ENCODE measurements at regions not wholly inside any gene's neighbourhood (a gene's known extent, or its start where the extent isn't known, plus 50 kb on each side); places are given as distances from the start of the nearest gene placed in this dataset.
A peak's percentile ranks its signal among the peaks of the same experiment; 100 is the strongest.

DNA sequence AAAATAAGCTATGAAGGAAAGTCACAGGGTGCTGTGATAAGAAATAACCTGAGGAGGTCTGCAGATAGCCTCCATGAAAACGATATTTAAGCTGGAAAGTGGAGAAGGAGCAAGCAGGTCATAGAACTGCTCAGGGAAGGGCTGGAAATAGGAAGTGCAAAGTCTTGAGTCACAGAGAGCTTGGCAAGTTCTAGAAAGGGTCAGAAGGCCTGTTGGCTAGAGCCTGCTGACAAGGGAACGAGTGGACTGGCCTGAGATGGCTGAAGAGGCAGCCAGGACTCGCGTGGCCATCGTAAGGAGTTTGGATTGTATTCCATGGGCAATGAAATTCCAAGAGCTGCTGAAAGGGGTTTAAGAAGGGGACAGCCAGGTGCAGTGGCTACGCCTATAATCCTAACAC lies 64.7 kb upstream of the IL12A start:
- no peak for DNase-seq
- Histone ChIP-seq H3K4me1 (ENCODE audit: control insufficient read depth, insufficient read depth, low read length) (no peaks in the 10 kb centered on the region), H3K36me3 (ENCODE audit: control insufficient read depth, insufficient read depth, low read length) (no peaks in the 10 kb centered on the region), H3K9me3 (replicated peaks; ENCODE audit: control insufficient read depth, low read depth, low read length) (no peaks in the 10 kb centered on the region), H3K4me3 (ENCODE audit: low read length) (no peak overlapping the region), H3K27me3 (ENCODE audit: control insufficient read depth, insufficient read depth, low read length) (no peaks in the 10 kb centered on the region), H3K27ac (ENCODE audit: low read length) (no peak overlapping the region)
- WGBS (ENCODE audit: insufficient coverage) = 78% methylated on average over 5 of the region's 6 CpGs

DNA sequence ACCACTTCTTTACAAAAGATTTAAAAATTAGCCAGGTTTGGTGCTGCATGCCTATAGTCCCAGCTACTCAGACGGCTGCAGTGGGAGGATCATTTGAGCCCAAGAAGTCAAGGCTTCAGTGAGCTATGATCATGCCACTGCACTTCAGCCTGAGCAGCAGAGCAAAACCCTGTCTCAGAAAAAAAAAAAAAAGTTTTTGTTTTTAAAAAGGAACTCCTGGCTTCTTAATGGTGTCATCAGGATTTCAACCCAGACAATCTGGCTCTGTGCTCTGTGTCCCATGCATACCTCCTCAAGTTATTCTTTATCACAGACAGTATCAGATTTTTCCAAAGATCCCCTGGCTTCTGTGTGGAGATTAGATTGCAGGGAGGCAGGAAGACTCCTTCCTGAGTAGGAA lies 64.2 kb upstream of the IL12A start:
- Histone ChIP-seq H3K27ac (ENCODE audit: low read length) (no peak overlapping the region), H3K4me1 (ENCODE audit: control insufficient read depth, insufficient read depth, low read length) (no peaks in the 10 kb centered on the region), H3K36me3 (ENCODE audit: control insufficient read depth, insufficient read depth, low read length) (no peaks in the 10 kb centered on the region), H3K9me3 (replicated peaks; ENCODE audit: control insufficient read depth, low read depth, low read length) (no peaks in the 10 kb centered on the region), H3K27me3 (ENCODE audit: control insufficient read depth, insufficient read depth, low read length) (no peaks in the 10 kb centered on the region), H3K4me3 (ENCODE audit: low read length) (no peak overlapping the region)
- WGBS (ENCODE audit: insufficient coverage) = no CpG with 5 or more reads among the region's 1 CpG
- no peak for DNase-seq

DNA sequence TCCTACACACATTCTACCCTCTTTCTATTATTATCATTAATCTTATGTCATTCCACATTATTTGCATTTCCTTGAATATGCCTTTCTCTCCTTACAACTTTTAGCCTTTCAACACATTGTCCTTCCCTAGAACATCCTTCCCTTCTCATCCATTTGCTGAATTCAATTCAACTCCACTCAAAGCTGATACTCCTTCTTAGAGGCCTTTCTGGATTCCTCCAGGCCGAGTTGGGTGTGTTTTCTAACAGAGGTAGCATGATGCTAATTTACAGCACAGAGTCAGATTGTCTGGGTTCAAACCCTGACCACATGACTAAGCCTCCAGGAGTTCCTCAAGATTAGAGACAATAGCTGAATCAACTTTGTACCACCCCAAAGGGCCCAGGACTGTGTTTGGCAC lies 63.4 kb upstream of the IL12A start:
- WGBS (ENCODE audit: insufficient coverage) = 80% methylated on average over 1 of the region's 1 CpG

DNA sequence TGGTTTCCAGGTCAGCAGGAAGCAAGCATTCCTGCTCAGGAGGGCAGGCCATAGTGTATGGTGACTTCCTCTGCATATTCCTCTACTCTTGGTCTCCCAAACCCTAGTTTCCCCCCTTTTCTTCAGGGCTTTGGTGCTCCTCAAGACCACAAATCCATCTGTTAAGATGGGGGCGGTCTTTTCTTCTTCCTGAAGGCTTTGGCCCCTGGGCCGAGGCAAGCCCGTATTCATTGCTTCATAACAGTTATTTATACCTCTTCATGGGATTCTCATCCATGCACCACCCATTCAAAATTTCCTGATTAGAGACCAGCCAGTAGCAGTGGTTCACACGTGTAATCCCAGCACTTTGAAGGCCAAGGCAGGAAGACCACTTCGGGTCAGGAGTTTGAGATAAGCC lies 62.1 kb upstream of the IL12A start:
- Histone ChIP-seq H3K27ac (ENCODE audit: low read length) (no peak overlapping the region), H3K4me3 (ENCODE audit: low read length) (no peak overlapping the region), H3K9me3 (replicated peaks; ENCODE audit: control insufficient read depth, low read depth, low read length) (no peaks in the 10 kb centered on the region), H3K27me3 (ENCODE audit: control insufficient read depth, insufficient read depth, low read length) (no peaks in the 10 kb centered on the region), H3K4me1 (ENCODE audit: control insufficient read depth, insufficient read depth, low read length) (no peaks in the 10 kb centered on the region), H3K36me3 (ENCODE audit: control insufficient read depth, insufficient read depth, low read length) (no peaks in the 10 kb centered on the region)
- DNase-seq = no peak
- 100% methylated on average over 3 of the region's 5 CpGs for WGBS (ENCODE audit: insufficient coverage)

More for the DNA sequence above, 63.4 kb upstream of the IL12A start:
- no peak for DNase-seq
- Histone ChIP-seq H3K4me1 (ENCODE audit: control insufficient read depth, insufficient read depth, low read length) (no peaks in the 10 kb centered on the region), H3K27ac (ENCODE audit: low read length) (no peak overlapping the region), H3K9me3 (replicated peaks; ENCODE audit: control insufficient read depth, low read depth, low read length) (no peaks in the 10 kb centered on the region), H3K36me3 (ENCODE audit: control insufficient read depth, insufficient read depth, low read length) (no peaks in the 10 kb centered on the region), H3K4me3 (ENCODE audit: low read length) (no peak overlapping the region), H3K27me3 (ENCODE audit: control insufficient read depth, insufficient read depth, low read length) (no peaks in the 10 kb centered on the region)

DNA sequence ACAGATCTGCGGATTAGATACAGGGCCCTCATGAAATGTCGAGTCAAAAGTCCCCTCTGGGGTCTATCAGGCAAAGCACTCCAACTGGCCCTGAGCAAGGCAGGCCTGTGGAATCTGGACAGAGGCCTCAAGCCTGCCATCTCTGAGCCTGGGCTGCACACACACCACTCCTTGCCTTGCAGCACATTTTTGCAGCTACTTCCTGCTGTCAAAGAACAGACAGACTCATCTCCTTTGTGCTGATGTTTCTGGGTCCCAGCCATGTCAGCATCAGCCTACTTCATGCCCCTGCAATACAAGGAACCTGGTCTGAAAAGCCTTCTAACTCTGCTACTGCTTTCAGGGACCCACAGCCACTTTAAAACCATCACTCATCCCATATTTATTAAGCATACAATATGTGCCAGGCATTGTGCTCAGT lies 60.6 kb upstream of the IL12A start:
- peak; percentile 8 for DNase-seq
- H3K4me1 ChIP-seq (ENCODE audit: control insufficient read depth, insufficient read depth, low read length) = no peaks in the 10 kb centered on the region
- WGBS (ENCODE audit: insufficient coverage) = 53% methylated on average over 2 of the region's 2 CpGs
- H3K4me3 ChIP-seq (ENCODE audit: low read length) = no peak overlapping the region
- no peaks in the 10 kb centered on the region for H3K36me3 ChIP-seq (ENCODE audit: control insufficient read depth, insufficient read depth, low read length)
- no peak overlapping the region for H3K27ac ChIP-seq (ENCODE audit: low read length)
- H3K27me3 ChIP-seq (ENCODE audit: control insufficient read depth, insufficient read depth, low read length) = no peaks in the 10 kb centered on the region
- H3K9me3 ChIP-seq (replicated peaks; ENCODE audit: control insufficient read depth, low read depth, low read length) = no peaks in the 10 kb centered on the region

DNA sequence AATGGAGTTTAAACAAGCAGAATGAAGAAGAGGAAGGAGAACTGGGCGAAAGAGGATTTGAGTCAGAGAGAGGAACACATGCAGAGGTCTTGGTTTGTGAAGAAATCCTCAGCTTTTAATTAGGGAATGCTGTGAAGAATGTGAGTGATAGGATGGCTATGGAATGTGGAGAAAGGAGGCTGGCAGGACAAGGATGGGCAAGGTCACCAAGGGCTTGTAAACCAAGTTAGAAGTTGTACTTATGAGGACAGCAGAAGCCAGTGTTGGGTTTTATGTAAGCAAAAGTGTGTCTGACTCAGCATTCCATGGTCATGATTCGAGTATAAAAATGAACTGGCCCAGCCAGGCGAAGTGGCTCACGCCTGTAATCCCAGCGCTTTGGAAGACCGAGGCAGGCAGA lies 60.0 kb upstream of the IL12A start:
- Histone ChIP-seq H3K36me3 (ENCODE audit: control insufficient read depth, insufficient read depth, low read length) (no peaks in the 10 kb centered on the region), H3K27ac (ENCODE audit: low read length) (no peak overlapping the region)
- 96% methylated on average over 6 of the region's 6 CpGs for WGBS (ENCODE audit: insufficient coverage)

DNA sequence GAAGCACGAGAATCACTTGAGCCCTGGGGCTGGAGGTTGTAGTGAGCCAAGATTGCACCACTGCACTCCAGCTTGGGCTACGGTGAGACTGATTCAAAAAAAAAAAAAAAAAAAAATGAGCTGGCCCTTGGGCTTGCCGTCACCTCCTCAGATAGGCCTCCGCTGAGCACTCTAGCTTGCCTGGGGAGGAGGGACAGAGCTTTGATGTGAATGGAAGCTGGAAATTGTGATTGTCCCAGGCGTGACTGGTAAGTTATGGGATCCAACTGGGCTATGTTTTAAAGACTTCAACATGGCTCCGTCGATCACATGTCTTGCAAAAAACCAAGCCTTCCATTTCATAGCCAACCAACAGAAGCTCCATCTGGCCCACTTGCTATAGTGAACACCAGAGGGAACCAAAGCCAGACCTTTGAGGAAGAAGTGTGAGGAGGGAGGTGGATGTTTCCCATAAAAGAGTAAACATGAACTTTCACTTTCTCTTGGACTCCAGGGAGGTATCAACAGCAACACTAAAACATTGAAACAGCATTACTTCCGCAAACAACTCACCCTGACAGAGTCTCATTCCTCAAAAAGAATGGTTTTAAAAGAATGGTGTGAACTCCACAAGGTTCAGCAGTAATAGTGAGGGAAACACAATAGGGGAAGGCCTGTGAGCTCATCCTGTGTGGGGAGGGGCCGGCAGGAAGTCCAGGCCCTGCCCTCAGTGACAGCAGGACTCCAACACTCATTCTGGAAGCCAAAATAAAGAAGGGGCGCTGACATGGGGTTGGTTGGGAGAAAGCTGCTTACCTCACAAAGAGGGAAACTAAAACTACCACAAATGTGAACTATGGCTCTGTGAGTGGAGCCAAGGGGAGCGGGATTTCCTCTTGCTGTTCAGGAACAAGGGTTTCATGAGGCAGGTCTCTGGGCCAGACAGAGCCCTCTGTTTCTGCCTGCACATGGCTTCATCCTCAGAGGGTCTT lies 59.2 kb upstream of the IL12A start:
- 84% methylated on average over 4 of the region's 11 CpGs for WGBS (ENCODE audit: insufficient coverage)
- Histone ChIP-seq H3K36me3 (ENCODE audit: control insufficient read depth, insufficient read depth, low read length) (no peaks in the 10 kb centered on the region), H3K4me1 (ENCODE audit: control insufficient read depth, insufficient read depth, low read length) (no peaks in the 10 kb centered on the region), H3K27ac (ENCODE audit: low read length) (peak overlapping the region; percentile 76), H3K9me3 (replicated peaks; ENCODE audit: control insufficient read depth, low read depth, low read length) (peaks cover 9% of the 10 kb centered on the region), H3K27me3 (ENCODE audit: control insufficient read depth, insufficient read depth, low read length) (no peaks in the 10 kb centered on the region), H3K4me3 (ENCODE audit: low read length) (no peak overlapping the region)
- DNase-seq = peak; percentile 74

More for the DNA sequence above, 60.0 kb upstream of the IL12A start:
- DNase-seq = peak; percentile 8
- Histone ChIP-seq H3K27me3 (ENCODE audit: control insufficient read depth, insufficient read depth, low read length) (no peaks in the 10 kb centered on the region), H3K4me1 (ENCODE audit: control insufficient read depth, insufficient read depth, low read length) (no peaks in the 10 kb centered on the region), H3K4me3 (ENCODE audit: low read length) (no peak overlapping the region), H3K9me3 (replicated peaks; ENCODE audit: control insufficient read depth, low read depth, low read length) (peaks cover 3% of the 10 kb centered on the region)

DNA sequence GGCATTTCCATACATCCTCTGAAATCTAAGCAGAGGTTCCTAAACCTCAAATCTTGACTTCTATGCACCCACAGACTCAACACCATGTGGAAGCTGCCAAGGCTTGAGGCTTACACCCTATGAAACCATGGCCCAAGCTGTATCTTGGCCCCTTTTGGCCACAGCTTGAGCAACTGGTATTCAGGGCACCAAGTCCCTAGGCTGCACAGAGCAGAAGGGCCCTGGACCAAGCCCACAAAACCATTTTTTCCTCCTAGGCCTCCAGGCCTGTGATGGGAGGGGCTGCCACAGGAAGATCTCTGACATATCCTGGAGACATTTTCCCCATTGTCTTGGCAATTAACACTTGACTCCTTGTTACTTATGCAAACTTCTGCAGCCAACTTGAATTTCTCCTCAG lies 54.4 kb upstream of the IL12A start:
- Histone ChIP-seq H3K4me1 (ENCODE audit: control insufficient read depth, insufficient read depth, low read length) (no peaks in the 10 kb centered on the region), H3K36me3 (ENCODE audit: control insufficient read depth, insufficient read depth, low read length) (no peaks in the 10 kb centered on the region), H3K27me3 (ENCODE audit: control insufficient read depth, insufficient read depth, low read length) (no peaks in the 10 kb centered on the region), H3K4me3 (ENCODE audit: low read length) (no peak overlapping the region), H3K27ac (ENCODE audit: low read length) (no peak overlapping the region), H3K9me3 (replicated peaks; ENCODE audit: control insufficient read depth, low read depth, low read length) (peaks cover 9% of the 10 kb centered on the region)
- no peak for DNase-seq

DNA sequence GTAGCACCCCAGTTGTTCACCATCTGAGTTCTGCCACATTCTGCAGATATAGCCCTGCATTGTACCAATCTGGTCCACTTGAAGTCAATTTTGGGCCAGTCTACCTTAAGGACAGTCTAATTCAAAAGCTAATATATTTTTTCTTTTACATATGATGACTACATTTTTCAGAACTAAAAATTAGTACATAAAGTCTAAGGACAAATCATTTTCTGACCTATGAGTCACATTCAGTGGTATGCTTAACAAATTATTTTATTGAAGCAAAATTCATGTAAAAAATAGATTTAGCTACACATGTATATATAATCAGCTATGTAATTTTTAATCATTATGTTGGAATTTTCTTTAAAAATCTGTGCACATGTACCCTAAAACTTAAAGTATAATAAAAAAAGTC lies 52.1 kb upstream of the IL12A start:
- peaks cover 9% of the 10 kb centered on the region for H3K9me3 ChIP-seq (replicated peaks; ENCODE audit: control insufficient read depth, low read depth, low read length)
- no peak overlapping the region for H3K27ac ChIP-seq (ENCODE audit: low read length)
- no peaks in the 10 kb centered on the region for H3K4me1 ChIP-seq (ENCODE audit: control insufficient read depth, insufficient read depth, low read length)
- no peaks in the 10 kb centered on the region for H3K27me3 ChIP-seq (ENCODE audit: control insufficient read depth, insufficient read depth, low read length)
- no peaks in the 10 kb centered on the region for H3K36me3 ChIP-seq (ENCODE audit: control insufficient read depth, insufficient read depth, low read length)
- no peak overlapping the region for H3K4me3 ChIP-seq (ENCODE audit: low read length)
- DNase-seq = no peak

DNA sequence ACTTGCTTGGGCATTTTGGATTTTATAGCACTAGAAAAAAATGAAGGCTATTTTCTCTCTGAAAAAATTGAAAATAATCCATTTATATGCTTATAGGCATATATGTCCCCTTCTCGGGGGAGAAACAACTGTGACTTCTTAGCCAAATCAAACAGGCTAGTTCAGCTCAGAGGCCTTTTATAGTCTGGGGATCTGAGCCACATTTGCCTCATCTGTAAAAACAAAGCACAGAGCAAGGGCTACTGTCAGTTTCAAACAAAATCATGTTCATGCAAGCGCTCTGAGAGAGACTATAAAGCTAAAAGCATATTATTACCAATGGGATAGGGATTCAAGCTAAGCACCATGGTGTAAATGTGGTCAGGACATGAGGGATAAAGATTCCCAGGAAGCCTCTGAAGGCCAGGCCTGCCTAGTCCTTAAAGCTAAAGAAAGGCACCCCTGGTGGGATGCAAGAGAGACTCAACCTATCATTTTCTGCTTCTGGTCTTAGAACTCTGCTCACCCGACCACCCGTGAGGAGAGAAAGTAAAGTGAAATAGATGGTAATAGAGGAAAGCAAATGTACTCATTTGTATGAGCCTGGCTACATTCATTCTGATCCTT lies 51.0 kb upstream of the IL12A start:
- Histone ChIP-seq H3K9me3 (replicated peaks; ENCODE audit: control insufficient read depth, low read depth, low read length) (peaks cover 9% of the 10 kb centered on the region), H3K4me1 (ENCODE audit: control insufficient read depth, insufficient read depth, low read length) (no peaks in the 10 kb centered on the region), H3K36me3 (ENCODE audit: control insufficient read depth, insufficient read depth, low read length) (no peaks in the 10 kb centered on the region), H3K4me3 (ENCODE audit: low read length) (no peak overlapping the region), H3K27ac (ENCODE audit: low read length) (no peak overlapping the region), H3K27me3 (ENCODE audit: control insufficient read depth, insufficient read depth, low read length) (no peaks in the 10 kb centered on the region)
- no peak for DNase-seq
- no CpG with 5 or more reads among the region's 4 CpGs for WGBS (ENCODE audit: insufficient coverage)

Data from muscle of leg (tissue), 3 donors.